DOHH2 (cell line): ENCODE measurements at regions not wholly inside any gene's neighbourhood (a gene's known extent, or its start where the extent isn't known, plus 50 kb on each side); places are given as distances from the start of the nearest gene placed in this dataset.

ENCODE experiments used
- EZH2phosphoT487 ChIP-seq: fragments of 200-600 bp; sonication (generic); IDR thresholded peaks from 2 replicates; pipeline ENCODE4 v1.6.1; 2017; ENCODE audit warnings: borderline replicate concordance, mild to moderate bottlenecking, antibody characterized with exemption, low read length, moderate library complexity, mixed read lengths
- TF ChIP-seq, protein P1 (sequence below): fragments of 200-600 bp; sonication (generic); IDR thresholded peaks from one replicate; pipeline ENCODE4 v1.5.1; 2014; ENCODE audit warnings: antibody characterized with exemption, mild to moderate bottlenecking, low read depth, low read length; ENCODE audit not compliant: poor library complexity, severe bottlenecking

- TF ChIP-seq, protein P1, sequence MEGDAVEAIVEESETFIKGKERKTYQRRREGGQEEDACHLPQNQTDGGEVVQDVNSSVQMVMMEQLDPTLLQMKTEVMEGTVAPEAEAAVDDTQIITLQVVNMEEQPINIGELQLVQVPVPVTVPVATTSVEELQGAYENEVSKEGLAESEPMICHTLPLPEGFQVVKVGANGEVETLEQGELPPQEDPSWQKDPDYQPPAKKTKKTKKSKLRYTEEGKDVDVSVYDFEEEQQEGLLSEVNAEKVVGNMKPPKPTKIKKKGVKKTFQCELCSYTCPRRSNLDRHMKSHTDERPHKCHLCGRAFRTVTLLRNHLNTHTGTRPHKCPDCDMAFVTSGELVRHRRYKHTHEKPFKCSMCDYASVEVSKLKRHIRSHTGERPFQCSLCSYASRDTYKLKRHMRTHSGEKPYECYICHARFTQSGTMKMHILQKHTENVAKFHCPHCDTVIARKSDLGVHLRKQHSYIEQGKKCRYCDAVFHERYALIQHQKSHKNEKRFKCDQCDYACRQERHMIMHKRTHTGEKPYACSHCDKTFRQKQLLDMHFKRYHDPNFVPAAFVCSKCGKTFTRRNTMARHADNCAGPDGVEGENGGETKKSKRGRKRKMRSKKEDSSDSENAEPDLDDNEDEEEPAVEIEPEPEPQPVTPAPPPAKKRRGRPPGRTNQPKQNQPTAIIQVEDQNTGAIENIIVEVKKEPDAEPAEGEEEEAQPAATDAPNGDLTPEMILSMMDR: no peak
- no peak for TF ChIP-seq EZH2phosphoT487
These were observed 80.6 kb upstream of the ARMC2 start for GRCh38 chr6:108767418-108768165.
